Mucosa of stomach (tissue), 1 donor: ENCODE measurements at regions not wholly inside any gene's neighbourhood (a gene's known extent, or its start where the extent isn't known, plus 50 kb on each side); places are given as distances from the start of the nearest gene placed in this dataset.

Source experiments
- H3K27me3 ChIP-seq: one replicate; pipeline ENCODE4 v1.7.0; 2013; ENCODE audit warnings: mild to moderate bottlenecking, low read length; ENCODE audit not compliant: control insufficient read depth, insufficient read depth
- H3K36me3 ChIP-seq: one replicate; pipeline ENCODE4 v1.7.0; 2013; ENCODE audit warnings: low read length; ENCODE audit not compliant: control insufficient read depth, insufficient read depth
- H3K4me1 ChIP-seq: one replicate; pipeline ENCODE4 v1.7.0; 2013; ENCODE audit warnings: mild to moderate bottlenecking, low read length; ENCODE audit not compliant: control insufficient read depth, insufficient read depth
- H3K4me3 ChIP-seq: one replicate; pipeline ENCODE4 v1.7.0; 2013; ENCODE audit warnings: low read length
- H3K9ac ChIP-seq: one replicate; pipeline ENCODE4 v1.7.0; 2013; ENCODE audit warnings: mild to moderate bottlenecking, low read length, moderate library complexity
- H3K9me3 ChIP-seq: one replicate; pipeline ENCODE4 v1.7.0; 2013; ENCODE audit warnings: mild to moderate bottlenecking, low read length, moderate library complexity; ENCODE audit not compliant: control insufficient read depth
- donor health status: Pancreatic carcinoma.

- H3K9me3 ChIP-seq, result no peaks in the 10 kb centered on the region
- H3K36me3 ChIP-seq, result no peaks in the 10 kb centered on the region
- no peaks in the 10 kb centered on the region for H3K27me3 ChIP-seq
- H3K4me1 ChIP-seq, result no peaks in the 10 kb centered on the region
- H3K9ac ChIP-seq, result no peak overlapping the region
- H3K4me3 ChIP-seq, result no peak overlapping the region
Measured at GRCh38 chr15:46420990-46421389, 786.2 kb downstream of the SQOR start.

DNA sequence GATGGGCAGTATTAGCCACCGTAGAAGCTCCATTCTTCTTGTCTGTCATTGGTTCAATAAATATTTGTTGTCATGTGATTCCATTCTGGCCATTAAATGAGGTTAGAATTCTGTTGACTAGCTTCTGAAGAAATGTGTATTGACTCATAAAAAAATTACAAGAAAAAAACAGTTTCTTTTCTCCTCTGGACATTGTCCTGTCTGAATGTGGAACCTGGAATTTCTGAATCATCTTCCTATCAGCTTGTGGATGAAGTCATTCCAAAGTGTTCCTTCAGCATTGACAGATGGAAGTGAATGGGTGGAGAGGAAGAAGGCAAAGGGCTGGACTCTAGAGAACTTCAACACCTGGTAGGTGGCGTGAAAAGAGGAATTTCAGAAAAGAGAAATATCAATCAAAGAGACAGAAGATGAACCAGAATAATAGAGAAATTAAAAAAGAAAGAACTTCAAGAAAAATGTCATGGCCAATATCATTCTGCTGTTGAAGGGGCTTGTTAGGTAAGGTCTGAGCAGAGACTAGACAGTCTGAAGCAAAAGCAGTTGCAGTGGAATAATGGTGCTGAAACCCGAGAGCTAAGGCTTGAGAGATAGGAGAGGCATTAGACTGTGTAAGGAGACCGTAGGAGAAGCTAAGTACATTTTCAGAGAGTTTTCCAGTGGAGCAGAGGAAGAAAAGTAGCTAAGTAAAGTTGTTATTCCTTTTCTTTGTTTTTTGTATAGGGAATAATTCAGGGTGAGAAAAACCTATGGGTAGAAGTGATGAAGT is 806.6 kb downstream of the SQOR start:
- Histone ChIP-seq H3K27me3 (no peaks in the 10 kb centered on the region), H3K36me3 (no peaks in the 10 kb centered on the region), H3K9ac (no peak overlapping the region), H3K9me3 (no peaks in the 10 kb centered on the region), H3K4me3 (no peak overlapping the region), H3K4me1 (no peaks in the 10 kb centered on the region)

DNA sequence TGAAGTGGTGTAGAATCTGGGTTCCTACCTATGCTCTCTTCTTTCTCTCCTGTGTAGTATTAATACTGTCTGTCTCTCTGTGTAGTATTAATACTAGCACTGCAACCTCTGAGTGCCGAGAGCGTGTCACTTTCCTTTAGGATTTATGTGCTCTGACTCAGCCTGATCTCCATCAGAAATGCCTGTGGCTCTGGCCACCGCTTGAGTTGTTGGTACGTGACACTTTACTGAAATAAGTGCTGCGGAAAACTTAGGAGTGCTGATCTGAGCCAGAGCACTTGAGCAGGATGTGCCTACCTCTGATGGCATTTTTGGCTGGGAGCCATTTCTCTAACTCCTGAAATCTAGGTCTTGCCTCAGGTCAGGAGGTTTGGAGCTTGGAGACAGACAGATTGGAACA is 807.4 kb downstream of the SQOR start:
- Histone ChIP-seq H3K4me1 (no peaks in the 10 kb centered on the region), H3K27me3 (no peaks in the 10 kb centered on the region), H3K9ac (no peak overlapping the region), H3K4me3 (no peak overlapping the region), H3K9me3 (no peaks in the 10 kb centered on the region), H3K36me3 (no peaks in the 10 kb centered on the region)

DNA sequence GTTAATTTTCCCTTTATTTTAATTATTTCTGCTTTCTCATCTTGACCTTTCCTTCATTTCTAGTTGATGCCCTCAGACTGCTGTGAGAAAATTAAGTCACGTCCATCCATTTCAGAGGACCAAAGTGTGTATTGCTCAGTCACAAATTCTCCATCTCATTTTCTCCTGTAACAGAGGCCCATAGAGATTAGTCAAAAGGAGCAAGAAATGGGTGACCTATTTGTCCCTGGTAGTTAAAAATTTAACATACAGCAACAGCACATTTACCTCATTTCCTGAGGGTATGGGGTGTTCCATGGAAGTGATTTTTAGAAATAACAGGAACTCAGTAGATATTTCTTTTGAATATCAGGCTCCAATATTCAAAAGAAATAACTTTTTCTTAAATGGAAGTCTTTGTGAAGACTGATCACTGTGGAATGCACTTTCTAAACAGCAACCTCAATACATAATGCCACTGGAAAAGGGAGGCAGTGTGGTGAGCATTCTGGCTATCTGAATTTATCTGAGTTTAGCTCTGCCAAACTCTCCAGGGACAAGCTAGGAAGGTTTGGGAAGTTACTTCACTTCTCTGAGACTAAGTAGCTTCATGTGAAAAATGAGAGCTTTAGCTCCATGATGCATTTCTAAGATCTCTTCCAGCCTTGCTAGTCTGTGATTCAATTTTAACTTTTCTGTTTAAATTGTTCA is 808.2 kb downstream of the SQOR start:
- H3K36me3 ChIP-seq, result no peaks in the 10 kb centered on the region
- H3K4me3 ChIP-seq, result no peak overlapping the region
- no peaks in the 10 kb centered on the region for H3K27me3 ChIP-seq
- H3K9ac ChIP-seq, result no peak overlapping the region
- H3K4me1 ChIP-seq, result no peaks in the 10 kb centered on the region
- no peaks in the 10 kb centered on the region for H3K9me3 ChIP-seq

DNA sequence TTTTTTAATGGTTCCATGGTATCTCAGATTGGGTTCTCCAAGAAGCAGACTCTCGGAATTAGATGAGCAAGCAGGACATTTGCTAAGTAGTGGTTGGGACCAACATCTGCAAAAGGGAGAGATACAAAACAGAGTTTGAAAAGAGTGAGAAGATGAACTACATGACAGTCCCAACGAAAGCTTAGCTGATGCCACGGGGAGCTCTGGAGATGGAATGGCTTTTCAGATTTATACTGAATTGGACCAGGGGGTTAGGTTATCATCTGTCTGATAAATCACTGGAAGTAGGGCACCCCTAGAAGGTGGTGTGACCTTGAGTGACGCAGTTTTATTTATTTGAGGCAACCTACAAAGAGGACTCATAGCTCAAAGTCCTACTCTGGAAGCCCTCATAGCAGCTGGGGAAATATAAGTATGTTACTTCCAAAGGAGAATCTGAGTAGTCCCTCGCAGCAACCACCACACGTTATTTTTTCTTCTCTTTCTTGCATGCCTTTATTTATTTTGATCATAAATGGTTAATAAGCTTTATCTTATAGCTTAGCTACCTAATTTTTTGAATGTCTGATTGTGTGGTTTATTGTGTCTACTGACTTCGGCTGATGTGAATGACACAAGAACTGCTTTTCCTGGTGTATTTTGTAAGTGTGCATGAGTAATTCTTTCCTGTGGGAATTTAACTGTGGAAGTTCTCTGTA is 815.4 kb downstream of the SQOR start:
- H3K4me1 ChIP-seq, result no peaks in the 10 kb centered on the region
- no peaks in the 10 kb centered on the region for H3K27me3 ChIP-seq
- no peaks in the 10 kb centered on the region for H3K9me3 ChIP-seq
- no peak overlapping the region for H3K9ac ChIP-seq
- H3K36me3 ChIP-seq, result no peaks in the 10 kb centered on the region
- H3K4me3 ChIP-seq, result no peak overlapping the region

DNA sequence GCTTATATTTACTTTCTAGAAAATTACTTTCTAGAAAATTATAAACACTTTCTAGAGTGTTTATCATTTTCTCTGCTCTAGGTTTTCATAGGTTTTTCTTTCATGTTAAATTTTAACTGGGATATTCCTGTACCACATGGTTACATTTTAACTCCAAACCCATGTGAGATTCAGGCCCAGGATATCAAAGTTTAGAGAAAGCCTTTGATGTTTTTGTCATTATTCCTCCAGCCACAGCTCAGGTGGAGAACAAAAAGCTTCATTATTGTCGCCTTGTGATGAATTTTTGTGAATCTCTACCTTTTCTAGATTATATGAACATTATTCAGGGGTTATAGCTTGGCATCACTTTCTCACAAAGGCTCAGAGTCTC is 816.0 kb downstream of the SQOR start:
- Histone ChIP-seq H3K9ac (no peak overlapping the region), H3K36me3 (no peaks in the 10 kb centered on the region), H3K9me3 (no peaks in the 10 kb centered on the region), H3K4me3 (no peak overlapping the region), H3K27me3 (no peaks in the 10 kb centered on the region), H3K4me1 (no peaks in the 10 kb centered on the region)

DNA sequence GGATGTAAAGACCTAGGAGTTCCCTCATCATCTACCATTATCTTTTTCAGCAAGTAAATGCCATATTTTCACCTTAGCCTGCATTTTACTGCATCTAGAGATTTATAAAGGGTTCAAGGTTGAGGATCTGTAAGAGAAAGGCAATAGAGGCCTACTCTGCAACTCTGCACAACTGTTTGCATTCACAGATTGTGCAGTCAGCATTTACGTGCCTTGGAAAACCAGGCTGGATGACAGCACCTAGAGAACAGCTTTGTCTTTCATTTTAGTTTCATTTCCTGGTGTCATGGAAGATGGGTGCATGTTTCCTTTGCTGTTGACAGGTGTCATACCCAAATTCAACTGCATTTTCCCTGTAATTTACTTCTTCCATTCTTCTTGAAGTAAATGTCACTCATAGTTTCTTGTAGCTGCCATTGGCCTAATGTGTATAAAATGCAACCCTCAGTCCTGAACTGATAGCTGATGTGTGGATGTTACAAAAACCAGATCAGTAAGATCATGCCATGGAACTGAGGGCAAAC is 817.5 kb downstream of the SQOR start:
- Histone ChIP-seq H3K4me1 (no peaks in the 10 kb centered on the region), H3K27me3 (no peaks in the 10 kb centered on the region), H3K4me3 (no peak overlapping the region), H3K9ac (no peak overlapping the region), H3K9me3 (no peaks in the 10 kb centered on the region), H3K36me3 (no peaks in the 10 kb centered on the region)

GRCh38 chr15:46456456-46456855 is 821.6 kb downstream of the SQOR start:
- H3K27me3 ChIP-seq, result no peaks in the 10 kb centered on the region
- no peaks in the 10 kb centered on the region for H3K36me3 ChIP-seq
- H3K4me1 ChIP-seq, result no peaks in the 10 kb centered on the region
- H3K9ac ChIP-seq, result no peak overlapping the region
- no peak overlapping the region for H3K4me3 ChIP-seq
- no peaks in the 10 kb centered on the region for H3K9me3 ChIP-seq

- Histone ChIP-seq H3K36me3 (no peaks in the 10 kb centered on the region), H3K9ac (no peak overlapping the region), H3K4me3 (no peak overlapping the region), H3K4me1 (no peaks in the 10 kb centered on the region), H3K27me3 (no peaks in the 10 kb centered on the region), H3K9me3 (no peaks in the 10 kb centered on the region)
Measured at GRCh38 chr15:46460431-46461094, 825.7 kb downstream of the SQOR start.

DNA sequence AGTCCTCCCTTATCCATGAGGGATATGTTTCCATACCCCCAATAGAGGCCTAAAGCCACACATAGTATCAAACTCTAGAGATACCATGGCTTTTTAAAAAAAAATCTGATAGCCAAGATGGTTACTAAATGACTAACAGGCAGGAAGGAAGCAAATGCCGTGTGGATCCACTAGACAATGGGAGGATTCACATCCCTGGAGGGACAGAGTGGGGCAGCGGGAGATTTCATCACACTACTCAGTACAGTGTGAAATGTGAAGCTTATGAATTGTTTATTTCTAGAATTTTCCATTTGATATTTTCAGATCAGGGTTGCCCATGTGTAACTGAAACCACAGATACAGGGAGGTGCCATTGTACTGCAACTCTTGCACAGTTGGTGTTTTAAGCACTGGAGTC is 826.6 kb downstream of the SQOR start:
- Histone ChIP-seq H3K9ac (no peak overlapping the region), H3K27me3 (no peaks in the 10 kb centered on the region), H3K9me3 (no peaks in the 10 kb centered on the region), H3K4me3 (no peak overlapping the region), H3K36me3 (no peaks in the 10 kb centered on the region), H3K4me1 (no peaks in the 10 kb centered on the region)

GRCh38 chr15:46467041-46467440 is 832.2 kb downstream of the SQOR start:
- no peak overlapping the region for H3K4me3 ChIP-seq
- no peak overlapping the region for H3K9ac ChIP-seq
- H3K36me3 ChIP-seq, result no peaks in the 10 kb centered on the region
- H3K4me1 ChIP-seq, result no peaks in the 10 kb centered on the region
- no peaks in the 10 kb centered on the region for H3K9me3 ChIP-seq
- no peaks in the 10 kb centered on the region for H3K27me3 ChIP-seq

DNA sequence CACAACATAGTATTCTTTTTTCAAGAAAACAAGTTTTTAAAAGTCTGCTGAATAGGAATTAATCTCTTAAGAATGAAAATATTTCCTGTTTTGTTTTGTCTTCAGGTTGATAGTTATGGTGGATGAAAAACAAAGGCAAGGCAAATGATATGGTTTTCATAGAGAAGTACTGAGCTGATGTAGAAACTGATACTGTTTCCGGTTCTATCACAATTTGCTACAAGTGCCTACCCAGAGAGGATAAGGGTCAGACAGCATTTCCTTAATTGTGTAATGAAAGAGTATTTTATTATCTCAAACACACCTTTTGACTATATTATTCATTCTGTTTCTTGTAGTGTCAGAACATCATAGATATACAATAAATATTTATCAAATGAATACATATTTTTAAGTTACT is 836.3 kb downstream of the SQOR start:
- Histone ChIP-seq H3K9ac (no peak overlapping the region), H3K36me3 (no peaks in the 10 kb centered on the region), H3K4me1 (no peaks in the 10 kb centered on the region), H3K9me3 (no peaks in the 10 kb centered on the region), H3K4me3 (no peak overlapping the region), H3K27me3 (no peaks in the 10 kb centered on the region)
